ENCODE measurements at regions not wholly inside any gene's neighbourhood (a gene's known extent, or its start where the extent isn't known, plus 50 kb on each side); places are given as distances from the start of the nearest gene placed in this dataset.

DNA sequence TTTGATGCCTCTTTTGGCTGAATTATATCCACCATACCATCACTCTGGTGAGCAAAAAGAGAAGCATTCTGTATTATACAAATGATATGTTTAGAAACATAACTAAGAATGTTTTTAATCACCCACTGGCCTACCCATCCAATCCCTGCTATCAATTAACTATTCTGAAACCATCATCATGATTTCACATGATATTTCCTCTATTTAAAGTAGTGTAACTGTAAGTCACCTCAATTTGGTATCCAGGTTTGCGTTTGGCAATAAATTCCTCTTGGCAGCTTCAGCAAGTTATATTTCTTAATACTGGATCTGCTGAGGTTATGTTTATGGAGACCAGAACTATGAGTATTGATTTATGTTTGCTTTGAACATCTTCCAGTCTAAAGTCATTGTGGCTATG lies 332.1 kb downstream of the UTRN start:
- H3K36me3 ChIP-seq (ENCODE audit: low read depth, missing control alignments) = no peaks in the 10 kb centered on the region
- TF ChIP-seq, protein P1, sequence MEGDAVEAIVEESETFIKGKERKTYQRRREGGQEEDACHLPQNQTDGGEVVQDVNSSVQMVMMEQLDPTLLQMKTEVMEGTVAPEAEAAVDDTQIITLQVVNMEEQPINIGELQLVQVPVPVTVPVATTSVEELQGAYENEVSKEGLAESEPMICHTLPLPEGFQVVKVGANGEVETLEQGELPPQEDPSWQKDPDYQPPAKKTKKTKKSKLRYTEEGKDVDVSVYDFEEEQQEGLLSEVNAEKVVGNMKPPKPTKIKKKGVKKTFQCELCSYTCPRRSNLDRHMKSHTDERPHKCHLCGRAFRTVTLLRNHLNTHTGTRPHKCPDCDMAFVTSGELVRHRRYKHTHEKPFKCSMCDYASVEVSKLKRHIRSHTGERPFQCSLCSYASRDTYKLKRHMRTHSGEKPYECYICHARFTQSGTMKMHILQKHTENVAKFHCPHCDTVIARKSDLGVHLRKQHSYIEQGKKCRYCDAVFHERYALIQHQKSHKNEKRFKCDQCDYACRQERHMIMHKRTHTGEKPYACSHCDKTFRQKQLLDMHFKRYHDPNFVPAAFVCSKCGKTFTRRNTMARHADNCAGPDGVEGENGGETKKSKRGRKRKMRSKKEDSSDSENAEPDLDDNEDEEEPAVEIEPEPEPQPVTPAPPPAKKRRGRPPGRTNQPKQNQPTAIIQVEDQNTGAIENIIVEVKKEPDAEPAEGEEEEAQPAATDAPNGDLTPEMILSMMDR (IDR thresholded peaks at IDR 0.05) = no peak
- TF ChIP-seq POLR2A (IDR thresholded peaks at IDR 0.05) = no peak
- no peaks in the 10 kb centered on the region for H3K9me3 ChIP-seq
- WGBS, 2 donors = 91 to 100% methylated on average over 1 of the region's 1 CpG
- DNase-seq = no peak
- H3K27ac ChIP-seq = no peak overlapping the region
- H3K4me1 ChIP-seq = no peaks in the 10 kb centered on the region
- no peak overlapping the region for H3K4me3 ChIP-seq
- intact Hi-C loops (cut with DNase I; ENCODE audit: low total_unique reads) = no loop called here
- H3K27me3 ChIP-seq = no peaks in the 10 kb centered on the region

DNA sequence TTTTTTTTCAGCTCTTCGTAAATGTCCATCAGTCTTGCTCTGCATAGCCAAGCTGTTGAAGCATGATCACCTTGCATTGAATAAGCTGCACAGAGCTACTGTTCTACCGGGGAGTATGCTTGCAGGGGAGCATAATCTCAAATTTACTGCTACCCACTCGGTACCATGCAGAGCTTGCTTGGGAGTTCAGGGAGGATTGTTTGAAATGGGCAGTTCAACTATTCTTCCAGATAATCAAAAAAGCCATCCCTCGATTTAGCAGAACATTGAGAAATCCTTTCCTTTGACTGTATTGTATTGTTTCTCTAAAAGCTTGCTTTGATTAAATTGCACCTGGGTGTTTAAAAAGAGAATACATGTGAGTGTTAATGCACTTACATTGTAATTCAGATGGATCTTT lies 332.6 kb downstream of the UTRN start:
- WGBS, 2 donors = 76 to 86% methylated on average over 4 of the region's 4 CpGs
- Histone ChIP-seq H3K27ac (no peak overlapping the region), H3K36me3 (ENCODE audit: low read depth, missing control alignments) (no peaks in the 10 kb centered on the region), H3K4me1 (no peaks in the 10 kb centered on the region), H3K4me3 (no peak overlapping the region), H3K9me3 (no peaks in the 10 kb centered on the region), H3K27me3 (no peaks in the 10 kb centered on the region)
- intact Hi-C loops (cut with DNase I; ENCODE audit: low total_unique reads) = no loop called here
- DNase-seq = no peak
- no peak for TF ChIP-seq POLR2A (IDR thresholded peaks at IDR 0.05)
- TF ChIP-seq, protein P1 (IDR thresholded peaks at IDR 0.05) = no peak

DNA sequence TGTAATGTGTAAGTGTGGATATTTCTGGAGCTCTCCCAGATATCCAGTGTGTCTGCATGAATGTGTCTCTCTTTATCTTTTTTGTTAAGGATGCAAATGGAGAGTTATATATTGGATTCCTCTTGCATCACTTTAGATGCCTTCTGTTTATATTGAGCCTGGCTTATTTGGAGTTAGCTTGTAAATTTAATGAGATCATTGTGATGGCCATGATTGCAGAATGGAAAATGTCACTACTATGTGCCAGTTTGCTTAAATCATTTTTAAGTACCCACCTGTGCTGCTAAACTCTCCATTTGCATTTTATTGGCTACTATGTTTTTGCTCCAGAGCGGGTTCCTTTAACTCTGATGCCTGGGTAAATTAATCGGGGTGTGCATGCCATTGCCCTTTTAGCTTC lies 334.8 kb downstream of the UTRN start:
- TF ChIP-seq, protein P1 (IDR thresholded peaks at IDR 0.05) = no peak
- no peak for TF ChIP-seq POLR2A (IDR thresholded peaks at IDR 0.05)
- Histone ChIP-seq H3K4me1 (no peaks in the 10 kb centered on the region), H3K9me3 (no peaks in the 10 kb centered on the region), H3K4me3 (no peak overlapping the region), H3K27me3 (no peaks in the 10 kb centered on the region), H3K36me3 (ENCODE audit: low read depth, missing control alignments) (no peaks in the 10 kb centered on the region), H3K27ac (no peak overlapping the region)
- no peak for DNase-seq
- 89 to 94% methylated on average over 2 of the region's 2 CpGs for WGBS, 2 donors
- intact Hi-C loops (cut with DNase I; ENCODE audit: low total_unique reads) = no loop called here

DNA sequence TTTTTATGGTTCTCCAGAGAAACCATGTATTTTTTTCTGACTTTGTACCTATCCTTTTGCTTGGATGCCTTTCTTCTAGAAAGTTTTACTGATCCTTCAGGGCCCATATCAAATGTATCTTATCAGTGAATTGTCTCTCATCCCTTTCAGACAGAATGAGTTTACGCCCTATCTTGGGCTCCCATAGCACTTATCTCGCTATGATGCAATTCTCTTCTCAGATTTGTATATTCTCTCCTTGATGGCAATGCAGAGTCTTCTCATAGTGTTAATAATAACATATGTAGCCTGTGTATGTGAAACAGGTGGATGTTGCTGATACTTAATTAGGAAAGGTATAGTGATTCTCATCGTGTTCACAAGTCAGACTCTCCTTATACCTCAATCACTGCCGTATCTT lies 336.2 kb downstream of the UTRN start:
- H3K27me3 ChIP-seq = no peaks in the 10 kb centered on the region
- H3K27ac ChIP-seq = no peak overlapping the region
- 93 to 98% methylated on average over 4 of the region's 4 CpGs for WGBS, 2 donors
- H3K4me1 ChIP-seq = no peaks in the 10 kb centered on the region
- no peaks in the 10 kb centered on the region for H3K9me3 ChIP-seq
- no peak for TF ChIP-seq POLR2A (IDR thresholded peaks at IDR 0.05)
- TF ChIP-seq, protein P1 (IDR thresholded peaks at IDR 0.05) = no peak
- H3K4me3 ChIP-seq = no peak overlapping the region
- no peak for DNase-seq
- no peaks in the 10 kb centered on the region for H3K36me3 ChIP-seq (ENCODE audit: low read depth, missing control alignments)
- intact Hi-C loops (cut with DNase I; ENCODE audit: low total_unique reads) = no loop called here

DNA sequence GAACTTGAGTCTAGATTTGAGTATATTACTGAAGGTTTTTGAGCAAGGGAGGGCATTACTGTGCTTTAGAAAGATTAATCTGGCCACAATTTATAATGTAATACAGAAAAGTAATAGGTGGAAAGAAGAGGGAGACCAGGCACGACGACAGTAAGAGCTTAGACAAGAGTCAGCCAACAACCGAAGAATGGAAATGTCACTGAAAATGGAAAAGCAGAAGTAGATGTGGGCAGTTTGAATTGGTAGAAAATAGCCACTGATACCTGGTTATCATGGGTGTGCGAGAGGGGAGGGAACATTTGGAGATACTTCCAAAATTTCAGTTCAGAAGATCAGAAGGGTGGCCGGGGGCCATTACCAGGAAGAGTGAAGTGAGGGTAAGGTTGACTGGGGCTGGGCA lies 339.1 kb downstream of the UTRN start:
- Histone ChIP-seq H3K9me3 (no peaks in the 10 kb centered on the region), H3K36me3 (ENCODE audit: low read depth, missing control alignments) (no peaks in the 10 kb centered on the region), H3K27me3 (no peaks in the 10 kb centered on the region), H3K4me3 (no peak overlapping the region), H3K27ac (no peak overlapping the region), H3K4me1 (no peaks in the 10 kb centered on the region)
- 82 to 85% methylated on average over 5 of the region's 5 CpGs for WGBS, 2 donors
- intact Hi-C loops (cut with DNase I; ENCODE audit: low total_unique reads) = no loop called here
- TF ChIP-seq, protein P1 (IDR thresholded peaks at IDR 0.05) = no peak
- no peak for TF ChIP-seq POLR2A (IDR thresholded peaks at IDR 0.05)
- DNase-seq = no peak
